ENCODE measurements at regions not wholly inside any gene's neighbourhood (a gene's known extent, or its start where the extent isn't known, plus 50 kb on each side); places are given as distances from the start of the nearest gene placed in this dataset.
"Not testable (repeated sequence)": the region's sequence is repeated elsewhere in the genome, so short reads cannot be mapped to it uniquely, and the experiment has no call there.

DNA sequence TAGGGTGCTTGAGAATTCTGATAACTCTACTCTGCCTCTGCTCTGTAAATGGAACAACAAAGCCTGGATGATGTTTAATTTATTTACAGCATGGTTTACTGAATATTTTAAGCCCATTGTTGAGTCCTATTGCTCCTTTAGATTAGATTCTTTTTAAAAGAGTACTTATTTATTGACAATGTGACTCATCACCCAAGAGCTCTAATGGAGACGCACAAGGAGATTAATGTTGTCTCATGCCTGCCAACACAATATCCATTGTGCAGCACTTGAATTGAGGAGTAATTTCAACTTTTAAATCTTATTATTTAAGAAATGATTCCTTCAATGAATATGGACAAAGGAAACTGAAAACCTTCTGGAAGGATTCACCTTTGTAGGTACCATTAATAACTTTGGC lies 691.4 kb downstream of the ZBBX start:
- no peak for DNase-seq (ENCODE audit: low spot score)
- H3K27ac ChIP-seq: no peak overlapping the region
- TF ChIP-seq, protein P1, sequence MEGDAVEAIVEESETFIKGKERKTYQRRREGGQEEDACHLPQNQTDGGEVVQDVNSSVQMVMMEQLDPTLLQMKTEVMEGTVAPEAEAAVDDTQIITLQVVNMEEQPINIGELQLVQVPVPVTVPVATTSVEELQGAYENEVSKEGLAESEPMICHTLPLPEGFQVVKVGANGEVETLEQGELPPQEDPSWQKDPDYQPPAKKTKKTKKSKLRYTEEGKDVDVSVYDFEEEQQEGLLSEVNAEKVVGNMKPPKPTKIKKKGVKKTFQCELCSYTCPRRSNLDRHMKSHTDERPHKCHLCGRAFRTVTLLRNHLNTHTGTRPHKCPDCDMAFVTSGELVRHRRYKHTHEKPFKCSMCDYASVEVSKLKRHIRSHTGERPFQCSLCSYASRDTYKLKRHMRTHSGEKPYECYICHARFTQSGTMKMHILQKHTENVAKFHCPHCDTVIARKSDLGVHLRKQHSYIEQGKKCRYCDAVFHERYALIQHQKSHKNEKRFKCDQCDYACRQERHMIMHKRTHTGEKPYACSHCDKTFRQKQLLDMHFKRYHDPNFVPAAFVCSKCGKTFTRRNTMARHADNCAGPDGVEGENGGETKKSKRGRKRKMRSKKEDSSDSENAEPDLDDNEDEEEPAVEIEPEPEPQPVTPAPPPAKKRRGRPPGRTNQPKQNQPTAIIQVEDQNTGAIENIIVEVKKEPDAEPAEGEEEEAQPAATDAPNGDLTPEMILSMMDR (conservative IDR thresholded peaks at IDR 0.05; ENCODE audit: low read depth): no peak
- ChIA-PET CTCF (no interaction called here), POLR2A (ENCODE audit: low non-redundant PET) (no interaction called here)

DNA sequence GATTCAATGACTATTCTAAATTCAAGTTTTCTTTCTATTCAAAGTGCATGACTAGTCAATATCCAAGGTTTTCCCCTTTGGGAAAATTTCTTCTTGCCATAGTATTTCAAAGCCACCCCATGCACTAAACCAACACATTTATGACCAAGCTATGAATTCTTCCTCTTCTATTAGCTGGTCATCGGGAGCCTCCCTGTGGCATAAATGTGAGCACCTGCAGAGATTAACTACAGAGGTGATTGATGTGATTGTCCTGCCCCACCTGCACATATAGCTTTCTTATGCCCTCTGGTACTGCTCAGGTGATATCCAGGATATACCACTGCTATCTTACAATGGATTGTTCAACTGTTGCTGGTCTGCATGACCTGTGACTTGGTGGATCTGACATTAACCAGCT lies 694.9 kb downstream of the ZBBX start:
- peak; percentile 1 for DNase-seq (ENCODE audit: low spot score)
- TF ChIP-seq, protein P1 (conservative IDR thresholded peaks at IDR 0.05; ENCODE audit: low read depth): no peak
- POLR2A ChIA-PET (ENCODE audit: low non-redundant PET): no interaction called here
- no peak overlapping the region for H3K27ac ChIP-seq
- CTCF ChIA-PET: interaction anchor here (0.6 to 0.8 kb wide), 3 partner anchors 10 to 482 kb away, joined by 3 to 5 read pairs (median 4); no protein-coding TSS in a partner anchor

DNA sequence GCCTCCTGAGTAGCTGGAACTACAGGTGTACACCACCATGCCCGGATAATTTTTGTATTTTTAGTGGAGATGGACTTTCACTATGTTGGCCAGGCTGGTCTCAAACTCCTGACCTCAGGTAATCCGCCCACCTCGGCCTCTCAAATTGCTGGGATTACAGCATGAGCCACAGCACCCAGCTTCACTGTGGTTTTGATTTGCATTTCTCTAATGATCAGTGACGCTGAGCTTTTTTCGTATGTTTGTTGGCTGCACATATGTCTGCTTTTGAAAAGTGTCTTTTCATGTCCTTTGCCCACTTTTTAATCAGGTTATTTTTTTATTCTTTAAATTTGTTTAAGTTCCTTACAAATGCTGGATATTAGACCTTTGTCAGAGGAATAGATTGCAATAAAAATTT lies 696.0 kb downstream of the ZBBX start:
- CTCF ChIA-PET; DNase-seq (ENCODE audit: low spot score); POLR2A ChIA-PET (ENCODE audit: low non-redundant PET); H3K27ac ChIP-seq: not testable (repeated sequence)

DNA sequence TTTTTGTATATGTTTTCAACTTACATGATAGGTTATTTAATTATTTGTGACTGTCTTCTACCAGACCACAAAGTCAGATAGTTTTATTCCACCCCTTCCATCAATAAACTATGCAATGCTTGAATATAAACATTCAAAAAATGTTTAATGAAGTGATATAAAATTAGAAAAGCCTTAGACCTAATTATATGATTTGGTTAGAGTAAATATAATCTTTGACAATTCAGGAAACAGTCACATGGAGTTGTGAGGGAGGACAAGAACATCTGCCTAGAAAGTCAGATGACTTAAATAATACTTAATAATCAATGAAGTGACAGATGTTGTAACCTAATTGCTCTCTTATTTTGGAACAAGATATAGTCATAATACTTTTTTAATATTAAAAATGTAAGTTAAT lies 710.3 kb downstream of the ZBBX start:
- ChIA-PET CTCF (no interaction called here), POLR2A (ENCODE audit: low non-redundant PET) (no interaction called here)
- H3K27ac ChIP-seq: no peak overlapping the region
- TF ChIP-seq, protein P1 (conservative IDR thresholded peaks at IDR 0.05; ENCODE audit: low read depth): no peak
- no peak for DNase-seq (ENCODE audit: low spot score)

DNA sequence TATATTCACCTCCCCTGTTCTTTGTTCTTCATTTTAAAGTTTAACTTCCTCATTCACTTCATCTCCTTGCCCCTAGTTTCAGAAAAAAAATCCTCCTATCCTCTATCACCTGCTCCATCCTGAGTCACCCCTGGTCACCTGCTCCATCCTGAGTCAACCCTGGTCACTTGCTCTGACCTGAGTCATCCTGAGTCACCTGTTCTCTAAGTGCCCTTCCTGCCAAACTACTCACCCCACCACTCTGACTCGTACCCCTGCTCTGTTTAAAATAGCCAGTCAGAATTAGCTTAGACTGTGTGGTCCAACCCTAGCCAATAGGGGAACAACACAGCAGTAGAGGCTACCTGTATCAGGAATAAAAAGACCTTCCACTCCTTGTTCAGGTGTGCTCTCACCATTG lies 716.9 kb downstream of the ZBBX start:
- no peak for DNase-seq (ENCODE audit: low spot score)
- TF ChIP-seq, protein P1 (conservative IDR thresholded peaks at IDR 0.05; ENCODE audit: low read depth): no peak
- CTCF ChIA-PET: no interaction called here
- POLR2A ChIA-PET (ENCODE audit: low non-redundant PET): no interaction called here
- H3K27ac ChIP-seq: no peak overlapping the region

DNA sequence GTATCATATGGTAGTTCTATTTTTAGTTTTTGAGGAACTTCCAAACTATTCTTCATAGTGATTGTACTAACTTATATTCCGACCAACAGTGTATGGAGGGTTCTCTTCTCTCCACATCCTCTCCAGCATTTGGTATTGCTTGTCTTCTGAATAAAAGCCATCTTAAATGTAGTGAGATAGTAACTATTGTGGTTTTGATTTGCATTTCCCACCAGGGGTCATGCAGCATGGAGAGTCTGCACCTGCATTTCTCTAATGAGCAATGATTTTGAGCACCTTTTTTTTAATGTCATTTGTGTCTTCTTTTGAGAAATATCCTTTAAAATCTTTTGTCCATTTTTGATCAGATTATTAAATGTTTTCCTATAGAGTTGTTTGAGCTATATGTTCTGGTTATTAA lies 718.5 kb downstream of the ZBBX start:
- ChIA-PET POLR2A (ENCODE audit: low non-redundant PET) (no interaction called here), CTCF (no interaction called here)
- no peak for DNase-seq (ENCODE audit: low spot score)
- H3K27ac ChIP-seq: no peak overlapping the region
- TF ChIP-seq, protein P1 (conservative IDR thresholded peaks at IDR 0.05; ENCODE audit: low read depth): no peak

DNA sequence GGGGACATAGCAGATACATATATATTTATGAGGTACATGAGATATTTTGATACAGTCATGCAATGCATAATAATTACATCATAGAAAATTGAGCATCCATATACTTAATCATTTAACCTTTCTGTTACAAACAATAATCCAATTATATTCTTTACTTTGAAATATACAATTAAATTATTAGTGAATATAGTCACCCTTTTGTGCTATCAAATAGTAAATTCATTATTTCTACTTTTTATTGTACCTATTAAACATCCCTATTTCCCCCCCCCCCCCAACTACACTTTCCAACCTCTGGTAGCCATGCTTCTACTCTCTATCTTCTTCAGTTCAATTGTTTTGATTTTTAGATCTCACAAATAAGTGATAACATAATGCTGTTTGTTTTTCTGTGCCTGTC lies 719.1 kb downstream of the ZBBX start:
- no peak overlapping the region for H3K27ac ChIP-seq
- TF ChIP-seq, protein P1 (conservative IDR thresholded peaks at IDR 0.05; ENCODE audit: low read depth): no peak
- no peak for DNase-seq (ENCODE audit: low spot score)
- ChIA-PET POLR2A (ENCODE audit: low non-redundant PET) (no interaction called here), CTCF (no interaction called here)

Data from RWPE1 (cell line).